Heart right ventricle (tissue), 16 donors: ENCODE measurements at regions not wholly inside any gene's neighbourhood (a gene's known extent, or its start where the extent isn't known, plus 50 kb on each side); places are given as distances from the start of the nearest gene placed in this dataset.

Experiments
- ATAC-seq, 8 donors: fragments of 200-7000 bp; cut with Tn5 transposase; one replicate each; pipeline ENCODE4 v1.9.1; 2020; ENCODE audit warnings: mild to moderate bottlenecking in 8 of 8, moderate library complexity in 8 of 8, moderate number of reproducible peaks in 1 of 8
- DNase-seq, 2 donors: peaks; one replicate each; pipeline ENCODE4 v3.0.0-alpha.2; 2020
- H3K27ac ChIP-seq, 10 donors: fragments of 200-600 bp; sonication (generic) in 2 of 10; one replicate each; pipeline versions ENCODE4 v1.5.0 to v1.8.0; 2020 to 2022; ENCODE audit warnings: mild to moderate bottlenecking in 3 of 10
- H3K27me3 ChIP-seq, 7 donors: fragments of 200-600 bp; one replicate each; pipeline ENCODE4 v1.8.0; 2021 to 2022; ENCODE audit warnings: mild to moderate bottlenecking in 2 of 7
- H3K36me3 ChIP-seq, 9 donors: fragments of 200-600 bp; sonication (generic) in 1 of 9; one replicate each; pipeline versions ENCODE4 v1.5.0 to v1.8.0; 2020 to 2022; ENCODE audit warnings: mild to moderate bottlenecking in 2 of 9
- H3K4me1 ChIP-seq, 9 donors: fragments of 200-600 bp; sonication (generic) in 1 of 9; one replicate each; pipeline versions ENCODE4 v1.5.0 to v1.8.0; 2020 to 2022; ENCODE audit warnings: mild to moderate bottlenecking in 4 of 9
- H3K4me3 ChIP-seq, 10 donors: fragments of 200-600 bp; sonication (generic) in 2 of 10; one replicate each; pipeline versions ENCODE4 v1.5.0 to v1.8.0; 2020 to 2022; ENCODE audit warnings: mild to moderate bottlenecking in 7 of 10, moderate library complexity in 2 of 10
- H3K9me3 ChIP-seq, 11 donors: fragments of 200-600 bp in 10 of 11; sonication (generic) in 2 of 11; one replicate each; pipeline versions ENCODE4 v1.5.0 to v1.8.0; 2013 to 2022; ENCODE audit warnings: mild to moderate bottlenecking in 2 of 11, control low read depth in 1 of 11, moderate library complexity in 1 of 11
- CTCF ChIP-seq, 9 donors: fragments of 200-600 bp; sonication (generic) in 2 of 9; IDR thresholded peaks; one replicate each; pipeline versions ENCODE4 v1.5.0 to v1.8.0; 2021 to 2022; ENCODE audit warnings: antibody characterized with exemption in 9 of 9, mild to moderate bottlenecking in 5 of 9, moderate library complexity in 1 of 9
- WGBS, 2 donors: extraction: QIAGEN DNeasy Blood & Tissue Kit; methylation state at CpG; one replicate each; pipeline ENCODE4 v1.1.7; 2013; ENCODE audit warnings: inconsistent platforms in 1 of 2; 5-methylcytosine and 5-hydroxymethylcytosine counted together
- intact Hi-C, 10 donors: fragments of 100-400 bp; cut with DNase I; formaldehyde crosslinking; loops; one replicate each; pipeline versions ENCODE4 v1.11.1 to v1.14.2; 2022
- donor health status: Arrhythmogenic right ventricular cardiomyopathy.
- donor health status: ischemic (EF 13 %, LVEDD 7.1; RV severe dilation, severe dysfunction).
- donor health status: healthy with polysubstance abuse.
- donor health status: DM: no; HTN: yes; CAD: no.
- donor health status: DM: no; HTN: no; CAD: no.
- donor health status: ischemic (EF 25% LVEDD 6.9; RV normal size, moderate dysfunction).
- donor health status: ischemic (EF 25% LVEDD 5.7; RV mildly dilated, moderate dysfunction).
- donor health status: healthy.
- donor health status: DM: yes; HTN: yes; CAD: no.
- donor health status: Ischemic cardiomyopathy.
- donor health status: ischemic (EF 35%, LVEDD 5.7; RV mildly dilated, moderate dysfunction).
- donor health status: nonischemic (EF 11% LVEDD 7.7; RV severe dilation, severe dysfunction).
- donor health status: DM: yes; HTN: yes; CAD: no.
- donor health status: PGD.
- donor health status: ischemic (EF 29% LVEDD 5.4; RV normal size, mild dysfunction).
- donor health status: nonischemic (EF 23%, LVEDD 6.1; RV moderate dilation, normal function).

- ATAC-seq (no peak), DNase-seq (no peak)
- WGBS, 2 donors = 45 to 49% methylated on average over 2 of the region's 2 CpGs
- TF ChIP-seq CTCF (IDR thresholded peaks at IDR 0.05) = no peak
- Histone ChIP-seq H3K4me1 (no peaks in the 10 kb centered on the region), H3K27ac (no peak overlapping the region), H3K4me3 (no peak overlapping the region), H3K27me3 (peaks cover 0 to 26% (median 6%) of the 10 kb centered on the region in 7 donors), H3K9me3 (no peaks in the 10 kb centered on the region), H3K36me3 (no peaks in the 10 kb centered on the region)
- intact Hi-C loops = no loop called here
Measured at GRCh38 chr1:37147906-37148305, 113.6 kb upstream of the GRIK3 start.

- H3K36me3 ChIP-seq = no peaks in the 10 kb centered on the region
- no peaks in the 10 kb centered on the region for H3K4me1 ChIP-seq
- WGBS, 2 donors = 91 to 96% methylated on average over 1 of the region's 1 CpG
- TF ChIP-seq CTCF (IDR thresholded peaks at IDR 0.05) = no peak
- H3K27ac ChIP-seq = no peak overlapping the region
- ATAC-seq (no peak), DNase-seq (no peak)
- intact Hi-C loops = no loop called here
- no peak overlapping the region for H3K4me3 ChIP-seq
- H3K9me3 ChIP-seq = no peaks in the 10 kb centered on the region
- peaks cover 0 to 26% (median 6%) of the 10 kb centered on the region in 7 donors for H3K27me3 ChIP-seq
Measured at GRCh38 chr1:37148663-37149062, 114.3 kb upstream of the GRIK3 start.

- no peak overlapping the region for H3K27ac ChIP-seq
- no peaks in the 10 kb centered on the region for H3K4me1 ChIP-seq
- no peaks in the 10 kb centered on the region for H3K9me3 ChIP-seq
- H3K27me3 ChIP-seq = peaks cover 0 to 24% (median 6%) of the 10 kb centered on the region in 7 donors
- ATAC-seq (no peak), DNase-seq (no peak)
- intact Hi-C loops = no loop called here
- no peak for TF ChIP-seq CTCF (IDR thresholded peaks at IDR 0.05)
- no peaks in the 10 kb centered on the region for H3K36me3 ChIP-seq
- WGBS, 2 donors = 69 to 73% methylated on average over 9 of the region's 9 CpGs
- H3K4me3 ChIP-seq = no peak overlapping the region
Measured at GRCh38 chr1:37149296-37149695, 115.0 kb upstream of the GRIK3 start.

- no peaks in the 10 kb centered on the region for H3K9me3 ChIP-seq
- no peak for DNase-seq
- TF ChIP-seq CTCF (IDR thresholded peaks at IDR 0.05) = no peak
- no peaks in the 10 kb centered on the region for H3K36me3 ChIP-seq
- H3K27me3 ChIP-seq = peaks cover 0 to 26% (median 14%) of the 10 kb centered on the region in 7 donors
- no peak overlapping the region for H3K4me3 ChIP-seq
- 59% methylated on average over 5 of the region's 5 CpGs for WGBS, 2 donors
- no peaks in the 10 kb centered on the region for H3K4me1 ChIP-seq
- intact Hi-C loops = no loop called here
- H3K27ac ChIP-seq = no peak overlapping the region
- no peak for ATAC-seq
Measured at GRCh38 chr1:37150986-37151385, 116.7 kb upstream of the GRIK3 start.
